Transverse colon (tissue), 4 donors: ENCODE measurements at regions not wholly inside any gene's neighbourhood (a gene's known extent, or its start where the extent isn't known, plus 50 kb on each side); places are given as distances from the start of the nearest gene placed in this dataset.

Experiments used
- CTCF ChIP-seq, 5 experiments: fragments of 200-600 bp in 3 of 5; fragments of 450-650 bp in 2 of 5; sonication (generic) in 3 of 5; IDR thresholded peaks; 1 replicate in 2 of 5; 2 replicates in 3 of 5; pipeline ENCODE4 v1.5.1; 2016 to 2017; ENCODE audit warnings: antibody characterized with exemption in 5 of 5, inconsistent platforms in 3 of 5, mild to moderate bottlenecking in 2 of 5, moderate library complexity in 1 of 5
- EP300 ChIP-seq: sonication (generic); formaldehyde crosslinking; IDR thresholded peaks from one replicate; pipeline ENCODE4 v1.6.1; 2017; ENCODE audit warnings: antibody characterized with exemption, low read depth
- POLR2A ChIP-seq: fragments of 450-650 bp; IDR thresholded peaks from one replicate; pipeline ENCODE4 v1.6.1; 2016; ENCODE audit warnings: antibody characterized with exemption, mild to moderate bottlenecking, moderate library complexity
- POLR2AphosphoS5 ChIP-seq, 3 donors: sonication (generic); formaldehyde crosslinking; IDR thresholded peaks; one replicate each; pipeline ENCODE4 v1.6.1; 2016; ENCODE audit warnings: antibody characterized with exemption in 3 of 3

- TF ChIP-seq POLR2AphosphoS5 (IDR thresholded peaks at IDR 0.05) (no peak), CTCF (IDR thresholded peaks at IDR 0.05) (no peak), POLR2A (no peak), EP300 (no peak)
These were observed 815.9 kb upstream of the FRG1 start for GRCh38 chr4:189124791-189125190.
